Spleen (tissue), 7 donors: ENCODE measurements at regions not wholly inside any gene's neighbourhood (a gene's known extent, or its start where the extent isn't known, plus 50 kb on each side); places are given as distances from the start of the nearest gene placed in this dataset.

Experiments used
- CTCF ChIP-seq, 11 experiments: fragments of 200-600 bp in 7 of 11; fragments of 450-650 bp in 4 of 11; sonication (generic) in 4 of 11; IDR thresholded peaks in 8 of 11; conservative IDR thresholded peaks in 3 of 11; 1 replicate in 7 of 11; 2 replicates in 4 of 11; pipeline versions ENCODE4 v1.4.0 to v1.8.0; 2016 to 2021; ENCODE audit warnings: antibody characterized with exemption in 11 of 11, inconsistent platforms in 4 of 11, mild to moderate bottlenecking in 1 of 11
- POLR2AphosphoS5 ChIP-seq, 3 donors: sonication (generic); formaldehyde crosslinking; IDR thresholded peaks; one replicate each; pipeline ENCODE4 v1.5.1; 2017; ENCODE audit warnings: antibody characterized with exemption in 3 of 3
- donor health status: DM: no; HTN: no; CAD: no; lungs with moderate emphysema.
- donor health status: DM: no; HTN: no; CAD: no.
- donor health status: DM: no; HTN: no; CAD: no.

DNA sequence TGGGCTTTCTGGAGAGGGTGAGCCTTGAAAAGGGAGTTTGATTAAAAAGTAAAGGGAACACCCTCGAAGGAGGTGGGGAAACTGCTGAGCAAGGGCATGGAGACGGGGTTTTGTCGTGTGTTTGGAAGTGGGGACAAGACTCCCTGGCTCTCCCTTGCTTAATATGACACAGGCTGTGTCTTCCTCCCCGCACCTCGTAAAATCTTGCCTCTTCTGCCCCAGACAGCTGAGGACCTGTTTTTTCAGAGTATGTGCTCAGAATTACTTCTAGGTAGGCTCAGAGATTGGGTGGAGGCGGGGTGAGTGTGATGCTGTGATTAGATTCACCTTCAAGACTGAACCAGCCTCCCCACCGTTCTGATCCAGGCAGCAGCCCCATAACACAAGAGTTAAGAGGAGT is 244.4 kb upstream of the TLE3 start:
- TF ChIP-seq POLR2AphosphoS5 (IDR thresholded peaks at IDR 0.05) (no peak), CTCF (IDR thresholded peaks at IDR 0.05 in 8 of 11, conservative IDR thresholded peaks at IDR 0.05 in 3 of 11) (no peak)
